Heart left ventricle (tissue), 13 donors: ENCODE measurements at regions not wholly inside any gene's neighbourhood (a gene's known extent, or its start where the extent isn't known, plus 50 kb on each side); places are given as distances from the start of the nearest gene placed in this dataset.

Source experiments
- POLR2A ChIP-seq, 2 donors: fragments of 450-650 bp; IDR thresholded peaks; one replicate each; pipeline ENCODE4 v1.6.1; 2017; ENCODE audit warnings: antibody characterized with exemption in 2 of 2, mild to moderate bottlenecking in 2 of 2, moderate library complexity in 2 of 2
- TF ChIP-seq, protein P1 (sequence below), 12 donors: fragments of 200-600 bp; sonication (generic) in 4 of 12; IDR thresholded peaks; one replicate each; pipeline versions ENCODE4 v1.5.0 to v1.8.0; 2018 to 2022; ENCODE audit warnings: antibody characterized with exemption in 12 of 12, mild to moderate bottlenecking in 5 of 12
- donor health status: ischemic (EF 13 %, LVEDD 7.1; RV severe dilation, severe dysfunction).
- donor health status: DM: no; HTN: yes; CAD: no.
- donor health status: DM: no; HTN: no; CAD: no.
- donor health status: ischemic (EF 25% LVEDD 6.9; RV normal size, moderate dysfunction).
- donor health status: ischemic (EF 25% LVEDD 5.7; RV mildly dilated, moderate dysfunction).
- donor health status: ischemic (EF 35%, LVEDD 5.7; RV mildly dilated, moderate dysfunction).
- donor health status: nonischemic (EF 11% LVEDD 7.7; RV severe dilation, severe dysfunction).
- donor health status: DM: yes; HTN: yes; CAD: no.
- donor health status: PGD.
- donor health status: ischemic (EF 29% LVEDD 5.4; RV normal size, mild dysfunction).
- donor health status: nonischemic (EF 23%, LVEDD 6.1; RV moderate dilation, normal function).

DNA sequence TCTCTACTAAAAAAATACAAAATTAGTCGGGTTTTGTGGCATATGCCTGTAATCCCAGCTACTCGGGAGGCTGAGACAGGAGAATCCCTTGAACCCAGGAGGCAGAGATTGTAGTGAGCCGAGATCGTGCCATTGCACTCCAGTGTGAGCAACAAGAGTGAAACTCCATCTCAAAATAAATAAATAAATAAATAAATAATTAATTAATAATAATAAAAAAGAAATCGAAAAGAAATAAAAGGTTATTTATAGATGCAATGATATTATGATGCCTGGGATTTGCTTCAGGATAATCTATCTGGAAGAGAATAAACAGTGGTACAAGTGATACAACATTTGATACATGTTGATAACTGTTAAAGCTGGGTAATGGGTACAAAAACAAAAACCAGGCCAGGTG lies 58.6 kb downstream of the SOX2 start:
- no peak for TF ChIP-seq POLR2A (IDR thresholded peaks at IDR 0.05)
- TF ChIP-seq, protein P1, sequence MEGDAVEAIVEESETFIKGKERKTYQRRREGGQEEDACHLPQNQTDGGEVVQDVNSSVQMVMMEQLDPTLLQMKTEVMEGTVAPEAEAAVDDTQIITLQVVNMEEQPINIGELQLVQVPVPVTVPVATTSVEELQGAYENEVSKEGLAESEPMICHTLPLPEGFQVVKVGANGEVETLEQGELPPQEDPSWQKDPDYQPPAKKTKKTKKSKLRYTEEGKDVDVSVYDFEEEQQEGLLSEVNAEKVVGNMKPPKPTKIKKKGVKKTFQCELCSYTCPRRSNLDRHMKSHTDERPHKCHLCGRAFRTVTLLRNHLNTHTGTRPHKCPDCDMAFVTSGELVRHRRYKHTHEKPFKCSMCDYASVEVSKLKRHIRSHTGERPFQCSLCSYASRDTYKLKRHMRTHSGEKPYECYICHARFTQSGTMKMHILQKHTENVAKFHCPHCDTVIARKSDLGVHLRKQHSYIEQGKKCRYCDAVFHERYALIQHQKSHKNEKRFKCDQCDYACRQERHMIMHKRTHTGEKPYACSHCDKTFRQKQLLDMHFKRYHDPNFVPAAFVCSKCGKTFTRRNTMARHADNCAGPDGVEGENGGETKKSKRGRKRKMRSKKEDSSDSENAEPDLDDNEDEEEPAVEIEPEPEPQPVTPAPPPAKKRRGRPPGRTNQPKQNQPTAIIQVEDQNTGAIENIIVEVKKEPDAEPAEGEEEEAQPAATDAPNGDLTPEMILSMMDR (IDR thresholded peaks at IDR 0.05) = no peak
